IPS DF 19.7 (cell line): ENCODE measurements at regions not wholly inside any gene's neighbourhood (a gene's known extent, or its start where the extent isn't known, plus 50 kb on each side); places are given as distances from the start of the nearest gene placed in this dataset.
"Not testable (repeated sequence)": the region's sequence is repeated elsewhere in the genome, so short reads cannot be mapped to it uniquely, and the experiment has no call there.

Experiments used
- DNase-seq: peaks from one replicate; pipeline ENCODE4 v3.0.0-alpha.2; 2013; ENCODE audit warnings: low read depth, low spot score

DNA sequence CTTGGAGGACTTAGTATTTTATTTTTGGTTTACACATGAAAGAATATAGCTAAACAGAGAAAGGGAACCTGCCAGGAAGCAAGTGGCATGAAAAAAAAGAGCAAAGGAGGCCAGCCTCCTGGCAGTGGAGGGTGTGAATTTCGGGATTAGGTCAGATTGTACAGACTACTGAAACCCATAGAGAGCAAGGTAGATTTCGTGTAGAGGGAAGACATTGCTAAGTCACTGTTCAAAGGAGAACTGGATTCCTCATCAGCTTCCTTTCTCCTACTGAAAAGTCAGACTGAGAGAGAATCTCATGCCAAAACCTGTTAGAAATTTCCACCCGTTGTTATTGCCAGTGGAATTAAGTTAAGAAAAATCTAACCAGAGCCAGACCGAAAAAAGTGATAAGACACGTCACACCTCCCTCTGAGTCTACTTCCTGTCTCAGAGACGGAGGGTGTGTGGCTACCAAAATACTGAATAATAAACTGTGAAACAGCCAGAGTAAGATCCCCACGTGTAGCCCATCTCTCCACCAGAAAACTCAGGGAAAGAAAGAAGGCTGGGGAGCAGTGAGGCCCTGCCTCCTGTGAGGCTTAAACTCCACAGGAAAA lies 118.8 kb downstream of the SKIDA1 start:
- no peak for DNase-seq

DNA sequence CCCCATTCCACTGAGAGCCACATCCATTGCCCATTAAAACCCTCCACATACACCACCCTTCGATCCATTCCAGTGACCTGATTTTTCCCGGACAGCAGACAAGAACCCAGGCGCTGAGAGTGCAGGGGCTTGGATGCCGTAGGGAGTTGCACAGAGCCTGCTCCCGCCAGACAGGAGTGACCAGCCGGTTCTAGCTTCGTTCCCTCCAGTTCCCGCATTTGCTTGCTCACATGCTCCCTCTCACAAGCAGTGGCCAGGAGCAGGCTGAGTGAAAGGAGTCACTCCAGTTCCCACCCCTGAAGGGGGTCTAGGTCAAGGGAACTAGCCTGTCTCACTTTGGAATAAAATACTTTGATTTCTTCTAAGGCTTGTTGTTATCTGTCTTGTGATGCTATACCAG lies 119.5 kb downstream of the SKIDA1 start:
- no peak for DNase-seq

DNA sequence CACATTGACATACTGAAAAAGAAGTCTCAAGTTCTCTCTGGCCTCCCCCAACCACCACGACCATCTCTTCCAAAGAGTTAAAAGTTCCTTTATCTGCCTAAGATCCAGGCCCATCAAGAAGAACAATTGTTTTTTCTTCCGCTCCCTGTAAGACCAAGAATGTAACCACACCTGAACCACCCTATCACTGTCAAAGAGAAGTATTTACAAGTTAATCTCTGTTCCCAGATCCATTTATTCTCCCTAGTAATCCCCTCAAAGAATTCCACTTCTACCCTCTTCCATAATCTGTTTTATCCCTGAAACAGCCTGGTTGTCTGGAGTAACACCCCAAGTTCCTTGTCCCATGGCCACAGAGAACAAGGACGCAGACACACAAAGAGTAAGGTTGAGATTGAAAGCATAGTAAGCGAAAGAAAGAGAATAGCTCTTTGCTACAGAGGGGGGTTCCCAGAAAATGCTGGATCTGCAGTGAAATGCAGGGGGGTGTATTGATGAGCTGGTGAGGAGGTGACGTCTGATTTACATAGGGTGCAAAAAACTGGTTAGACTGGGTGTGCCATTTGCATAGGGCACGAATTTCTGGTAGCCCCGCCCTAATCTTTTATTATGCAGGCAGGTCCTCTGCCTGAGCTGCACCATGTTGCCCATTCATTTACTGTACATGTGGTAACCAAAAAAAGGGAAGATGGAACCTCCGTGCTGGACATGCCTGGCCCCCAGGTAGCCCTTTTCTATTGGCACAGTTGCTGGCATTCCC lies 122.0 kb downstream of the SKIDA1 start:
- DNase-seq: no peak

DNA sequence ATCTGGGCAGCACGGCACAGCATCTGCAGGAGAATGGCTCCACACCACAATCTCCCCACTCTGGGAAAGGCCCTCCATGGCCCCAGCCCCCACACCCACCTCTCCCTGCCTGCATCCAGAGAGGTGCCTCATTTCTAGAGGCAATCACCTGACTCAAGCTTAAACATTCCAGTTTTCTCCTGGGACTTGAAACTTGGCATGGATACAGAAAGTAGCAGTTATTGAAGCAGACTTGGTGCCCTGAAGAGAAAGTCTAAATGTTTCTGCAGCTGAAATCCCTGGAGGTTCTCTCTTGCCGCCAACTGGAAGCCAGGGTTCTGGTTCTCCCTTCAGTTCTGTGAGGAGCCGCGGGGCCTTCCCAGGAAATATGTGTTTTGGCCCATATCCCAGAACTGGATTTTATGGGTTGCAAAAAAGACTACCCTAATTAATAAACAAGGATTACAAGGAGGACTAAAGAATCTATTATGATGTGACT lies 122.8 kb downstream of the SKIDA1 start:
- no peak for DNase-seq

DNA sequence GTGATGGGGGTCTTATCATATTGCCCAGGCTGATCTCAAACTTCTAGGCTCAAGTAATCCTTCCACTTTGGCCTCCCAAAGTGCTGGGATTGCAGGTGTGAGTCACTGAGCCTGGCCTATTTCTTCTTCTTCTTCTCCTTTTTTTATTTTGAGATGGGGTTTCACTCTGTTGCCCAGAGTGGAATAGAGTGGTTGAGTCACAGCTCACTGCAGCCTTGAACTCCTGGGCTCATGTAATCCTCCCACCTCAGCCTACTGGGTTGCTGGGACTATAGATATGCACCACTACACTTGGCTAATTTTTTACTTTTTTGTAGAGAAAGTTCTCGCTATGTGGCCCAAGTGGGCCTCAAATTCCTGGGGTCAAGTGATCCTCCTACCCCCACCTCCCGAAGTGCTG lies 124.3 kb downstream of the SKIDA1 start:
- no peak for DNase-seq

DNA sequence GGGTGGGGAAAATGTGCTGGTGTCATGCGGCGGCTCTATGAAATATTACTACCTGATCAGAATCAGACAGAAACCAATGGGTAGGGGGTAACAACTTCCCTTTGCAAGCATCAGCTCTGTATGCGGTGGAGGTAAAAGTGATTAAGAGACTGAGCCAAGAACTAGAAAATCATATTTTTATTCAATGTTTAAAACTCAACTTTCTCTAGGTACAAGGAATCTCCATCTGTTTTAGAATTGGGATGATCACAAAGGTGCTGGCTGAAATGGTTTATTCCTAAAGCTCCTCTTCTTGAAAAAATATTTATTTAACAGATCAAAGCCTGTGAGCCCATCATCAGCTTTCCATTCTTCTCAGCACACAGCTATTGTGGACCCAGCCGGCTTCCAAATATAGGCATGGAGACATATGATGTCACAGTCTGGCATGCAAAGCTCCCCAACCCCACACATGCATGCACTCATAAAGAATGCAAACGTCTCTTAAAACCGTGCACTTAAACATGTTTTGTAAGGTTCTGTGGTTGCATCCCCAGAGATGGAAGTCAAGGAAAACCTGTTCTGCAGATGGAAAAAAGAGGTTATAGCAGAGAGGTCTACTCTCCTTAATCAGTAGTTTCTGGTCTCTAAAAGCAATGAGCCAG lies 126.0 kb downstream of the SKIDA1 start:
- DNase-seq: no peak

DNA sequence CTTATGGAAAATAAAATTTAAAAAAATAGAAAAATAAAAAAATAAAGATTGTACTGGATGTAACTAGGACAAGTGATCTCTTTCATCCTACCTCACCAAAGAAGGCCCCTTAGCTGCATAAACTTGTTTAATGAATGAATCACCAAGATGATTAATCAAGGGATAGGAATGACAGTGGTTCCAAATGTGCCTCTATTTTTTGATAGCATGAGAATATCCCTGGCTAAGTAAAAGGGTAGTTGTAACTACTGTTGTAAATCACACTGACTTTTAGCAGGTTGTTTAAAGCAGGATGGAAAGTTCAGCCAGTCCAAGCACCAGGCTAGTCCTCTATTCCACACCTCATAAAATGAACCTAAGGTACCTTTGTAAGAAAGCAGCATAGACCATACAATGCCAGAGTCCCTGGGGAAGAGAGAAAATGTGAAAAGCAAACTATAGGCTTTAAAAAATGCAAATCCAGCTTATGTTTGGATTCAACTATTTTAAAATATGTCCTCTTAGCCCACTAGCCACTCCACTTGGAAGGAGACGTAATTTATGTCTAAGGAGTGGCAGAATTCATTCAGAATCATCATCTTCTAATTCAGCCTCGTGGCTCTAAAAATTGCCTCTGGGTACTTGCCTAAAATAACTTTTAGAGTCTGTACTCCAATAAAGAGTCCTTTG lies 126.8 kb downstream of the SKIDA1 start:
- DNase-seq: no peak

DNA sequence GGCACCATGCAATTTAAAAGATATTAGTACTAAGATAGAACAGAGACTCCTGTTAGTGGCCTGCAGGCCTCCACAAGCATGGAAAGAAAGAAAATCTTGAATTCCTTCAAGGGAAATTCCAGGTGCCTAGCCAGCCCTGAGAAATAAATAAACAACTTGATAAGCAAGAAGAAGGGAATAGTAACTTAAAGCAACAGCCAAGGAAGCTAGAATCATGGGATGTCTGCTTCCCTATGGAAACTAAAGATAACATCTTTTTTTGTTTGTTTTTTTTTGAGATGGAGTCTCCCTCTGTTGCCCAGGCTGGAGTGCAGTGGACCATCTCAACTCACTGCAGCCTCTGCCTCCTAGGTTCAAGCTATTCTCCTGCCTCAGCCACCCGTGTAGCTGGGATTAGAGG lies 128.6 kb downstream of the SKIDA1 start:
- no peak for DNase-seq

DNA sequence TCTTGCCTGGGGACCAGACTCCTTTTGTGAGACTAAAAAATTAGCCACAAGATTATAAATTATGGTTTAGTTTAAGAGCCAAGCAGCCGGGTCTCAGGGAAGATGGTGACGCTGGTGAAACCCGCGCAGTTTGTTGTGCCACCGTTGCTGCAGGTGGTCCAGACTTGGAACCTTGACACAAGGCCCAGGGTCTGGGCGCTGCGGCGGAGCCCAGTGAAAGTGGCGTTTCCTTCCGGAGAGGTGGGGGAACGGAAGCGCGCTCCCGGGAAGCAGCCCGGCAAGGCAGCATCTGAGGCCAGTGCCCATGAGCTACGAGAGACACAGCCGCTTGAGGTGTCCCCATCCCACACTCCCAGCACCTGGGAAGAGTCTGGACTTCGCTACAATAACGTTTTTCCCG lies 131.6 kb downstream of the SKIDA1 start:
- no peak for DNase-seq

DNA sequence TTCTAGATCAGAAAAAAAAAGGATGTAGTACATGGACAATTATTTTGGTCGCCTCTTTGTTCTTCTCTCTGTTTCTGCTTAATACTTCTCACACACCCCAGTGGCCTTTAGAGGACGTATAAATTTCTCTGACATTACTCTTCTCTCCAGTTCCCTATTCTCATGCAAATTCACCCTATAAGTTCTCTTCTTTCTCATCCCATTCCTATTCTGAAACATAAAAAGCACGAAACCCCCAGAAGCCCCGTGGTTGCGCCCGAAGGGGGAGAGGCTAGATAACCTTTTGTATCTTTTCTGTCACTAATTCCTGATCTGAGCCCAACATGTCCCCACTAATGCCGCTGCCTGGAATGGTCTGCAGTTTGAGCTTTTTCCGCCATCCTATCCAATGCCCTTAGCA lies 136.9 kb downstream of the SKIDA1 start:
- no peak for DNase-seq

DNA sequence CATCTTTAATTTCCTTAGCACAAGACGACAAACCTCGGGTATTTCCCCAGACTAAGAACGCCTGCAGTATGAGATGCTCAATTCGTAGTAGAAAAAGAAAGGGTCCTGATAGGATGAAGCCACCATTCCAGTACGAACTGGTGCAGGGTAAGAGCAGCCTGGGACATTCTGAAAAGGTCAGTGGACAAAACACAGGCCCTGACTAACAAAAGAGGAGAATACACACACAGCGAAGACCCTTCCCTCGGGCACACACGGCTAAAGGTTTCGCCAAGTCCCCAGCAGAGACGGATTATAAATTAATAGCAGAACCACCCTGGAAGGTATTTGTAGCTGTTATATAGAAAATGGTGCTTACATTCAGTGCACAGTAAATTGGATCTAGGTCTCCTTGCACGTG lies 137.6 kb downstream of the SKIDA1 start:
- no peak for DNase-seq

DNA sequence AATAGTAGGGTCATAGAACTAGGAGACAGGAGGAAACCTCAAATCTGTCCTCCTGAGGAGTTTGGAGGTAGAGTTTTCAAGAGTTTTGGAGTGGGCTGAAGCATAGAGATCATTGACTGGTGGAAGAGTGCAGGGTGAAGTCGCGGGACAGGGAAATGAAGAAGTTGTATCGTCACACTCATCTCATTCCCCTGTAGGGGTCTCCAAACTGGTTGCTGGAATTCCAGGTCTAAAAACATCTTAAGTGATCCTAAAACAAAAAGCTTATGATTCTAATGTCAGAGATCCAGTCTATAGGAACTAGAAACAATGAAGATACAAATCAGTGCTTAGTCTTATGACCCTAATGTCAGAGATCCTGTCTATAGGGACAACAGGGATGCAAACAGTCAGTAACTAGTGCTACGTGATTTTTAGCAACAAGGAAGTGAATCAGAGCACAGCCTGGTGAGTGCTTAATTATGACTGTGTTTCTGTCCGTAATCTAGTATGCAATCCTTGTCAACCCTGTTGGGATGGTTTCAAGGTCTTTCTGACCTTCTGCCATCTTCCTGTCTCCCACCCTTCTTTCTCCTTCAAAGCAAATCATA lies 139.4 kb downstream of the SKIDA1 start:
- no peak for DNase-seq

DNA sequence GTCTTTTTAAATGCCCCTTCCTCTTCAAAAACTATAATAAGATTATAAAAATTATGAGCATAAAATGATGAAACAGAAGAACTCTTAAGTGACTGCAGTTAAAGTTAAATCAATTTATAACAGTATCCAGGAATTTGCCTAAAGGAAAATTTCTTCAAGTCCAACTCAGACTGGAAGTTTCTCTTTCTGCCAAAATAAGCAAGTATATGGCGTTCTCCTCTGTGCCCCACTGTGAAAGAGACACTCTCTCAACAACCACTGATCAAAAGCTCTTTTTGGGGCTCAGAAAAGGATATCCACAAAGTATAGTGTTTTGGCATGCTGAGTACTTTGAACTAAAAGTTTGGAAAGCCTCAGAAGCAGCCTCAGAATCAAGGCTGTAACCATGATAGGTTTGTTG lies 139.9 kb downstream of the SKIDA1 start:
- no peak for DNase-seq

DNA sequence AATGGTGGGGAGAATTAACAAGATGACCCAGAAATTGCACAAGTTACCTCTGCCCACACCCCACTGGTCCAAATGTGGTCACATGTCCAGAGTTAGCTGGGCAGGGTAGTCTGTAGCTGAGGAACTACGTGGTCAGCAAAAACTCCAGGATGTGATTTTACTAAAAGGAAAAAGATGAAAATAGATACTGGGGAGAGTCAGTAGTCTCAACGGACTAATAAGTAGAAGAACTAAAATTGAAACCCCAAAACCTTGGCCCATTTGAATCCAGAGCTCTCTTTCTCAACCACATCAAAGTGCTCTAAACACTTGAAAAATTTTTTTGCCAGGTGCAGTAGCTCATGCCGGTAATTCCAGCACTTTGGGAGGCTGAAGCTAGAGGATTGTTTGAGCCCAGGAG lies 146.3 kb downstream of the SKIDA1 start:
- no peak for DNase-seq

DNA sequence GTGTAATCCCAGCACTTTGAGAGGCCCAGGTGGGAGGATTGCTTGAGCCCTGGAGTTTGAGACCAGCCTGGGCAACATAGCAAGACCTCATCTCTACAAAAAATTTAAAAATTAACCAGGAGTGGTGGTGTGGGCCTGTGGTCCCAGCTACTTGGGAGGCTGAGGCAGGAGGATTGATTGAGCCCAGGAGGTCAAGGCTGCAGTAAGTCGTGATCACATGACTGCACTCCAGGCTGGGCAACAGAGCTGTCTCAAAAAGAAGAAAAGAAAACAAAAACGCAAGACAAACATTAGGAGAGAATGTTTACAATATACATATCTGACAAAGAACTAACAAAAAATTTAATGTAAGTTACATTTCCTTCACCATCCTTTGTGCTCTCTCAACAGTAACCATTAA lies 150.2 kb downstream of the SKIDA1 start:
- not testable (repeated sequence) for DNase-seq

DNA sequence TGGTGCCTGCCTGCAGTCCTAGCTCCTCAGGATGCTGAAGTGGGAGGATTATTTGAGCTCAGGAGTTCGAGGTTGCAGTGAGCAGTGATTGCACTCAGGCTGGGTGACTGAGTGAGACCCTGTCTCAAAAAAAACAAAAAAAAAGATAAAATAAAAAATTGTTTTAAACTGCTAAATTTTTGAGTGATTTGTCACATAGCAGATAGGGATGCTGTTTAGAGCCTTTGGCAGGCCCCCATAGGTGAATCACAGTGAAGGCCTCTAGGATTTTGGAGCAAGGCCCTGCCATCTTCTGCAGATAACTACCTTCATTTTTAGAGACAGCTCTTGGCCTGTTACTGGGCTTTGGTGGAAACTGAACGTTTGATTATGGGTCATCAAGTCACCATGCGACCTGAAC lies 151.6 kb downstream of the SKIDA1 start:
- not testable (repeated sequence) for DNase-seq

DNA sequence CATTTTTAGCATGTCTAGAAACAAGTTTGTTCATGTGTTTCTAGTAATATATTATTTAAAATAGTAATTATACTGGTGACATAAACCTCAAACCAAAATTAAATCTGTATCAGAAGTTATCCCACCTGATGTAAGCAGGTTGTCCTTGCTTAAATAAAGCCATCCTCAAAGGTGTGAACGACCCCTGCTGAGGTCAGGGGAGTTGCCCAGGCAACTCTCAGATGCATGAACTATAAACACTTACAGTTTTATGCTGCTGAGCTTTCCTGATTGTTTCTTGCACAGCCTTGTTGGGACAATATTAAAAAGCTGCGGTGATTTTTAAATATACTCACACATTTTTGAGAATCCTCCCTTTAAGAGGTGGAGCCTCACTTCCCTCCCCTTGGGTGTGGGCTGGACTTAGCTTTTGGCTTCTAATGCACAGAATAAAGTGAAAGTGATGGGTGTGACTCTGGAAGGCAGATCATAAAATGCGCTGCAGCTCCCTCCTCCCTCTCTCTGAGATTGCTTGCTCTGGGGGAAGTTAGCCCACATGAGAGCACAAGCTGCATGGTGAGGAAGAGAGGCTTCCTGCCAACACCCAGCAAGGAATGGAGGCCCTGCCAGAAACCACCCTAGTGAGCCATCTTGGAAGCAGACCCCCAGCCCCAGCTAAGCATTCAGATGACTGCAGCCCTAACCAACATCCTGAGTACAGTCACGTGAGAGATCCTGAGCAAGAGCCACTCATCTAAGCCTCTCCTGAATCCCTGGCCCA lies 152.7 kb downstream of the SKIDA1 start:
- no peak for DNase-seq

DNA sequence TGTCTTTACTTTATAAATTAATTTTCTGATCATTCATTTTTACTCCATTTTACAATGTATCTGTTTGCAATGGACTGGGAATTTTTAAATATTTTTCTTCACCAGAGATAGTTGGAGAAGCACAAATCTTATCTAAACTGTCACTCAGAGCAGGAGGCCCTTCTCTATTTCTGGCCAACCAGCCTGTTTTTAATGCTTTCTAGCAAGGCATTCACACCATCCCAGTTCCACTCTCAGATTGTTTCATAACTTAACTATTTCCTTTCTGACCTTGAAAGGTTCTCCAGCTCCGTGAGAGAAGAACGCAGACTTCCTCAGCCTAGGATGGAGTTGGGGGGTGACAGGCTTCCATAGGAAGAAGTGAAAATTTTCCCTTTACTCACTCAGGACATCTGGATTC lies 155.8 kb downstream of the SKIDA1 start:
- no peak for DNase-seq

DNA sequence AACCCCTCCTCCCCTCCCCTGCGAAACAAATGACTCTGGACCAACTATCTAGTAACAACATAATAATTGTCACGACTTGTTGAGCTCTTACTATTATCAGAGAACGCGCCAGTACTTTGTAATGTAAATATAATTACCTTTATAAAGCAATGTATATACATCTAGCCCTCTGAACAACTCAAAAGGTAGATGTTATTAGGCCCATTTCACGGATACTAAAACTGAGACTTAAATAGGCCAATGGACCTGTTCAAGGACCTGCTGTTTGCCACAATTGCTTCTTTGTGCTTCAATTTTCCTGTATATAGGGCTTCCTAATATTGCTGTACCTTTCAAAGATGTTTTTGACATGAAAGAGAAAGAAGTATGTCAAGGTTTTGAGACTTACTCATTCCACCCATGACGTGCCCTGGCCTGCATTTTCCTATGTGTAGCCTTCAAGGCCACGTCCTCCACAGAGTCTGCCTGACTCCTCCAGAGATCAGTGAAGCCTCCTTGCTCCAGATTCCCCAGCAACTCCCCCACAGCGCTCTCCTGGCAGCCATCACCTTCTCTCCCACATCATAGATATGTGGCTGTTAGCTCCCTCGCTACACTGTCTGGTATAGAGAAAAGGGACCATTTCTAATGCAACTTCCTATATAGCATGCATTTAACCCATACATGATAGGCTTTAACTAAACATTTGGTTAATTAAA lies 156.6 kb downstream of the SKIDA1 start:
- DNase-seq: no peak

DNA sequence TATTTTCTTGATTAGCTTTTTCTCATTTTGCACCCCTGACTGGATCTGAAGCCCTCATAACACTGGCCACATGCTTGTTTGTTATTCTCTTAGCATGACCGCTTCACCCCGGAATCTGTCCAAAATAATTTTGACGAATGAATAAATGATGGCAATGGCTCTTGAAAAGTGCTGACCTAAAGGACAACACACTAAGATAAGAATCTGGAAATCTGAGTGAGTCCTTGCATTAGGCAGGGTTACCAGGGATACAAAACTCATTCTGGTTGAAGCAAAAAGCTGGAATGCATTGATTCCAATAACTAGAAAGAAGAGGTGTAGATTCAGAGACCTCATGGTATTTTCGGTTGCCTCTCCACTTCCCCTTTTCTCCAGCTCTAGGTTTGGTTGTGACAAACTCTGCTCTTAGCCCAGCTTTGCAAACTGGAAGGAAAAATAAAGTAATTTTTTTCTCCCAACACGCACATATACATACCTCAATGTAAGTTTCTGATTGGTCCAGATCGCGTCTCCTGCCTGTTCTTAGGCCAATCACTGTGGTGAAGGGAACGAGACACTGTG lies 157.4 kb downstream of the SKIDA1 start:
- DNase-seq: no peak
